ENCODE measurements at regions not wholly inside any gene's neighbourhood (a gene's known extent, or its start where the extent isn't known, plus 50 kb on each side); places are given as distances from the start of the nearest gene placed in this dataset.

- no peaks in the 10 kb centered on the region for H3K27me3 ChIP-seq (ENCODE audit: insufficient read depth, poor library complexity, severe bottlenecking)
- no peak for DNase-seq (ENCODE audit: low read depth in 1 of 2, low spot score in 1 of 2)
- no peak overlapping the region for H3K27ac ChIP-seq (replicated peaks)
- TF ChIP-seq POLR2AphosphoS5 (IDR thresholded peaks at IDR 0.05; ENCODE audit: low read depth) (no peak), GABPA (IDR thresholded peaks at IDR 0.05; ENCODE audit: low read depth) (no peak), SPI1 (IDR thresholded peaks at IDR 0.05; ENCODE audit: borderline replicate concordance, low read depth) (no peak), CTCF (IDR thresholded peaks at IDR 0.05; ENCODE audit: insufficient read depth, low read length) (no peak), REST (IDR thresholded peaks at IDR 0.05; ENCODE audit: insufficient replicate concordance, low read depth) (no peak)
- no peak overlapping the region for H3K4me3 ChIP-seq (replicated peaks; ENCODE audit: insufficient read depth, low read length)
Measured at GRCh38 chr5:145341842-145342241, 493.3 kb downstream of the PRELID2 start.

GRCh38 chr5:145340099-145340498 lies 495.0 kb downstream of the PRELID2 start:
- TF ChIP-seq POLR2AphosphoS5 (IDR thresholded peaks at IDR 0.05; ENCODE audit: low read depth), result no peak
- no peak for TF ChIP-seq REST (IDR thresholded peaks at IDR 0.05; ENCODE audit: insufficient replicate concordance, low read depth)
- no peak for TF ChIP-seq SPI1 (IDR thresholded peaks at IDR 0.05; ENCODE audit: borderline replicate concordance, low read depth)
- TF ChIP-seq CTCF (IDR thresholded peaks at IDR 0.05; ENCODE audit: insufficient read depth, low read length), result no peak
- TF ChIP-seq GABPA (IDR thresholded peaks at IDR 0.05; ENCODE audit: low read depth), result no peak
- Histone ChIP-seq H3K27me3 (ENCODE audit: insufficient read depth, poor library complexity, severe bottlenecking) (no peaks in the 10 kb centered on the region), H3K4me3 (replicated peaks; ENCODE audit: insufficient read depth, low read length) (no peak overlapping the region), H3K27ac (replicated peaks) (no peak overlapping the region)
- no peak for DNase-seq (ENCODE audit: low read depth in 1 of 2, low spot score in 1 of 2)

GRCh38 chr5:145324767-145325479 lies 510.2 kb downstream of the PRELID2 start:
- H3K27me3 ChIP-seq (ENCODE audit: insufficient read depth, poor library complexity, severe bottlenecking), result no peaks in the 10 kb centered on the region
- no peak for DNase-seq (ENCODE audit: low read depth in 1 of 2, low spot score in 1 of 2)
- no peak overlapping the region for H3K27ac ChIP-seq (replicated peaks)

More at GRCh38 chr5:145324767-145325479, 510.2 kb downstream of the PRELID2 start:
- TF ChIP-seq POLR2AphosphoS5 (IDR thresholded peaks at IDR 0.05; ENCODE audit: low read depth) (no peak), CTCF (IDR thresholded peaks at IDR 0.05; ENCODE audit: insufficient read depth, low read length) (no peak), REST (IDR thresholded peaks at IDR 0.05; ENCODE audit: insufficient replicate concordance, low read depth) (no peak), GABPA (IDR thresholded peaks at IDR 0.05; ENCODE audit: low read depth) (no peak), SPI1 (IDR thresholded peaks at IDR 0.05; ENCODE audit: borderline replicate concordance, low read depth) (no peak)
- H3K4me3 ChIP-seq (replicated peaks; ENCODE audit: insufficient read depth, low read length), result no peak overlapping the region
